GM12801 (cell line): ENCODE measurements at regions not wholly inside any gene's neighbourhood (a gene's known extent, or its start where the extent isn't known, plus 50 kb on each side); places are given as distances from the start of the nearest gene placed in this dataset.

Experiments used
- TF ChIP-seq, protein P1 (sequence below): IDR thresholded peaks from one replicate; pipeline ENCODE4 v1.5.1; 2011; ENCODE audit warnings: control low read depth; ENCODE audit not compliant: insufficient read length; ENCODE audit errors: extremely low read depth

DNA sequence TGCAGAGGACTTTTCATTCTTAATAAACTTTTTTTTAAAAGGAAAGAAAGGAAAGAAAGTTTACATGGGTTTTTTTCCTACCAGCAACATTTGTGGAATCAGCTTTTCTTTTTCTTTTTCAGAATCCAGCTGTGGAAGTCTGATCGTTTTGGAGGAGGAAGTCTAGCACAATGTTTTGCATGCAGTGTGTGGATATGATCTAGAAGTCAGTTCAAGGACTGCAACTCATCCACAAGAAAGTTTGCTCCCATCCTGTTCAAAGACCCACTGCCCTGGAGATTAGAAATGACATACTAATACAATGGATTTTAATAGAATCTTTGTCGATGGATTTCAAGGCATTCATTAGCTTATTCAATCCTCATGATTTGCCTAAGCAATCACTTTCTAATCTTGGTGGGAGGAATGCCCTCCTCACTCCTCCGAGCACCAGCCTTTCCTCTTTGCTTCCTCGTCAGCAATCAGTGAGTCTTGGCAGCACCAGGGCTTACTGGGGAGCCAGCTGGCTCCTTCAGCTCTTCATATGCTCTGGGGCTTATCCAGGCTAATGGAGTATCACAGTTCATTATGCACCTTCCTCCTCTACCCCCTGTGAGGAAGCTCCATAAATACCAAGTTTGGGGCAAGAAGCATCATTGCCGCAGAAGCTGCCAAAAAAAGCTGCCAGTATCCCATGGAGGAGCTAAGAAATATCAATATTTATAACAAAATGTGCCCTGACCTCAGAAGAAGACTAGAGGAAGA, 392.3 kb upstream of the PKN2 start:
- TF ChIP-seq, protein P1, sequence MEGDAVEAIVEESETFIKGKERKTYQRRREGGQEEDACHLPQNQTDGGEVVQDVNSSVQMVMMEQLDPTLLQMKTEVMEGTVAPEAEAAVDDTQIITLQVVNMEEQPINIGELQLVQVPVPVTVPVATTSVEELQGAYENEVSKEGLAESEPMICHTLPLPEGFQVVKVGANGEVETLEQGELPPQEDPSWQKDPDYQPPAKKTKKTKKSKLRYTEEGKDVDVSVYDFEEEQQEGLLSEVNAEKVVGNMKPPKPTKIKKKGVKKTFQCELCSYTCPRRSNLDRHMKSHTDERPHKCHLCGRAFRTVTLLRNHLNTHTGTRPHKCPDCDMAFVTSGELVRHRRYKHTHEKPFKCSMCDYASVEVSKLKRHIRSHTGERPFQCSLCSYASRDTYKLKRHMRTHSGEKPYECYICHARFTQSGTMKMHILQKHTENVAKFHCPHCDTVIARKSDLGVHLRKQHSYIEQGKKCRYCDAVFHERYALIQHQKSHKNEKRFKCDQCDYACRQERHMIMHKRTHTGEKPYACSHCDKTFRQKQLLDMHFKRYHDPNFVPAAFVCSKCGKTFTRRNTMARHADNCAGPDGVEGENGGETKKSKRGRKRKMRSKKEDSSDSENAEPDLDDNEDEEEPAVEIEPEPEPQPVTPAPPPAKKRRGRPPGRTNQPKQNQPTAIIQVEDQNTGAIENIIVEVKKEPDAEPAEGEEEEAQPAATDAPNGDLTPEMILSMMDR = no peak

DNA sequence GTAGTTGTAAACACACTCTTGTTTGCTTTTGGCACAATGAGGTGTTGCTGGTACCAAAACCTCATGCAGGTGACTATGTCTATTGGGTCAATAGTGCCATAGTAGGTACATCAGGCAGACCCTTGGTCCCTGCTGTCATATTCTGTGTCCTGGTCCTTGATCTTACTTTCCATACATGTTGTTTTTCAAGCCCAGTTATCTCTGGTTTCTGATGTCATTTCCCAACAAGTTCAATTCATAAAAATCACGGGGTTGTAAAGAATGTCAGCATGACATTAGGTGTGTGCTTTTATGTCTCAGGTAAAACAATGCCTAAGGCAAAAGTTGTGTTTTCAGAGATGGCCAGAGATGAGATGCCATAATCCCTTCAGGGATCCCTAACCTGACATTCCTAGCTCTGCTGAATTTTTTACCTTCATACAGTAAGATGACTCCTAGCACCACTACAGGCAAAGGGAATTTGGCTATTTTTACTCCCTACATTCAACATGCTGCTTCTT, 390.3 kb upstream of the PKN2 start:
- TF ChIP-seq, protein P1 = no peak

DNA sequence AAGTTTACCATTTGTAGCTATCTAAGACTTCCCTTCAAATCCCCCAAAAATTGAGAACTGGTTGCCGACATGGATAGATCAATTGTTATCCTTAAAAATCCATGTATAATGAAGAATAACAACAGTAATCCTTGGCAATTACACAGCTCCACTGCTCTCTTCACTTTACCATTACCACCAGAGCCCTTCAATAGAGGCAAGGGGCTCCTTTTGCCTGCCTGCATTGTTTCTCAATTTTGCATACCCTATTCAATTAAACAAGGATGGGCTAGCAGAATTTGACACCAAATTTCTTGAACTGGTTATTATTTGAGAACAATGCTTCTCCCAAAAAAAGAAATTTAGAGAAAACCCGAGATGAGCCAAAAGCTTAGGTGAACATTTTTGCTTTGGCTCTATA, 387.8 kb upstream of the PKN2 start:
- TF ChIP-seq, protein P1 = no peak

DNA sequence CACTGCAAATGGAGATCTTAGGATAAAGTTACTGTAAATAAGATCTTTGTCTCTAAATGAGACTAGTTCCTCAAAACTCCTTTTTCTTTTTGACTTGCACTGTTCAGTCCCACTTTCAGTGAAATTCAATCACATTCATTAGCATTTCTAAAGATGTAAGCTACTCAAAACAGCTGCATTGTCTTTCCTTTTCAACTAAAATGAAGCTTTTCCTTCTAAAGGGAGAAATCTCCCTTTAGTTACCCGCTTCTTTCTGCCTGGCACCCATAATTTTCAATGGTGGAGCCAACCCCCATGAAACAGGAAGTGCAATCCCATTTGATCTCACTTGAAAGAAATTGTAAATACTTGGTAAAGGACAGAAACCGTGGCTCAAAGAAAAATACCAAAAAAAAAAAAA, 387.4 kb upstream of the PKN2 start:
- TF ChIP-seq, protein P1 = no peak

DNA sequence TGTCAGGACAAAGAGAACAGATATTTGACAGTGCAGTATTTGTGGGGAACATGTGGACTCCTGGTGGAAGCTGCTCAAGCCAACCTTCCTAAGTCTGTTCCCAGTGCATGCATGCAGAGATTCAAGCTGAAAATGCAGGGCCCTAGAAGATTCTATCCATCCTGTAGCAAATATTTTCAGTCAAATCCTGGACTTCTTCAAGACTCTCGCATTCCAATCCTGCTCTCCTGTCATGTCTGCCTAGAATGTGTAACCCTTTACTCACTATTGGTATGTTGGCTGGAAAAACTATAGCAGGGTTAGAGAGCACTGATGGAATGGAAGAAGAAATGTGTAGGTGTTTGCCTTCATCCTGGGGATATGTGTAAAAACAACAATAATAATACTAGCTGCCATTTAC, 385.6 kb upstream of the PKN2 start:
- TF ChIP-seq, protein P1 = no peak

DNA sequence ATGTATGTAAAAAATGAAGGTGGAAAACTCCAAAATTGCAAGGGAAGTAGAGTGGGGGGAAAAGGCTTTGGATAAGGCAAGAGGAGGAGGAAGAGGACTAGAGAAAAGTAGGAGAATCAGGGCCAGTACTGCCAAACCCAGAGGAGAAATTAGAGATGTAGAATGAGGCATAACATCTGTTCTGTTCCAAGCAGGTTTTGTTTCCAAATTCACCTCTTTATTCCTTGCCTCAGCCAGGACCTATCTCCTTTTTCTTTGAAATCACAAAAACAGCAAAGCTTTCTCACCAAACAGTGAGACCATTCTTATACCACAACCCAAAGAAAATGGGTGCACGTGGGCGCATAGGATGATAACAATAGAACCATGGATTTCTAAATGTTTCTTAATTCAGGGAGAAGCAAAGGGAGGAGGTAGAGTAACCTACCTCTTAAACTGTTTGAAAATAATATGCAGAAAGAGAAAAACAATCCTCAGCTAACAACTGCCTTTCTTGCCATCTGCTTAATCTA, 383.3 kb upstream of the PKN2 start:
- TF ChIP-seq, protein P1 = no peak

DNA sequence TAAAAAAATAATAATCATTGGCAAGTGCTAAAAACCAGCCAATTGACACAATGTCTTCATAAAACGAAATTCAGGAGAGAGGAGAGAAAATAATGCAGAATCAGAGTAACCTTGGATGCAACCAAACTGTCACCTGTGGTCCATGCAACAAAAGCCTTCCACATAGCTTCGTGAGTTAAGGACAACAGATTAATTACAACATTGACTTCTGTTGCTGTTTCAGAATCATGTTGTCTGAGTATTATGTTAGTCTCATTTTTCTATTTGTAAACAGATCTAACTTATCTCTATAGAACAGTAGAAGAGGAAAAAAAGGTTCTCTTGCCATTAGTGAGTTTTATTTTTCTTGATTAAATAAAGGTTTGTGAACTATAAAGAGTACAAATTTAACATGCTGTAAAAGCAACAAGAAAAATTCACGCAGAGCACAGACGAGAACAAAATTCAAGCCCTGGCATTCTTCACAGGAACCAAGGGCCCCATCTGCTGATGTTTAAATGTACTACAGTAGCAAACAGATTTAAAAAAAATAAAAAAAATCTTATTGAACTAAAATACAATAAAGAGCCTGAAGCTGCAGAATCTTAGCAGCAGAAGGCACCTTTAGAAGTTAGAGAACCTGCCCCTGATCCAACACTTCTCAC, 381.1 kb upstream of the PKN2 start:
- TF ChIP-seq, protein P1 = no peak
